Endothelial cell of umbilical vein (primary cell): ENCODE measurements at regions not wholly inside any gene's neighbourhood (a gene's known extent, or its start where the extent isn't known, plus 50 kb on each side); places are given as distances from the start of the nearest gene placed in this dataset.

ENCODE experiments used
- BruUV-seq: library from RNA; stranded (reverse); fragments of 400-500 nt; replicated peaks from 2 replicates; lab custom pipeline; 2021; lab: Mats Ljungman, UMichigan
- CTCF ChIA-PET: fragments of 300-600, 350-600 bp; sonication (Branson Sonifier 250); formaldehyde crosslinking; loops from one replicate; lab custom pipeline; 2021; ENCODE audit warnings: antibody characterized with exemption, inconsistent platforms; lab: Charles Lee
- POLR2A ChIA-PET: fragments of 300-600, 350-600 bp; sonication (Branson Sonifier 250); formaldehyde crosslinking; loops from one replicate; lab custom pipeline; 2021; ENCODE audit warnings: antibody characterized with exemption, inconsistent platforms; lab: Charles Lee
- DNase-seq: peaks from one replicate; pipeline ENCODE4 v3.0.0-alpha.2; 2011; ENCODE audit warnings: low read depth, low spot score
- FAIRE-seq: peaks from 2 replicates; lab custom pipeline; 2011; peaks lifted over from hg19 to GRCh38; lab: Jason Lieb, UNC
- H2AFZ ChIP-seq: 2 replicates; pipeline ENCODE4 v1.6.0; 2012; ENCODE audit warnings: low read depth, low read length, control low read depth, inconsistent platforms
- H3K27ac ChIP-seq: 2 replicates; pipeline ENCODE4 v1.5.1; 2011; ENCODE audit warnings: low read depth, mild to moderate bottlenecking, control low read depth, low read length, moderate library complexity; ENCODE audit not compliant: insufficient read depth
- H3K27me3 ChIP-seq, 2 experiments: 2 replicates each; pipeline versions ENCODE4 v1.6.0 to v1.6.1; 2011; ENCODE audit warnings: low read length in 2 of 2, mixed read lengths in 1 of 2; ENCODE audit not compliant: control insufficient read depth in 2 of 2, insufficient read depth in 2 of 2
- H3K36me3 ChIP-seq, 2 experiments: 2 replicates in 1 of 2; 3 replicates in 1 of 2; pipeline ENCODE4 v1.5.1; 2011; ENCODE audit warnings: low read length in 2 of 2, mild to moderate bottlenecking in 1 of 2, moderate library complexity in 1 of 2; ENCODE audit not compliant: control insufficient read depth in 2 of 2, insufficient read depth in 2 of 2; ENCODE audit errors: extremely low read depth in 1 of 2
- H3K4me1 ChIP-seq: 3 replicates; pipeline ENCODE4 v1.5.1; 2011; ENCODE audit warnings: mild to moderate bottlenecking, low read length; ENCODE audit not compliant: control insufficient read depth, insufficient read depth; ENCODE audit errors: extremely low read depth
- H3K4me2 ChIP-seq: 2 replicates; pipeline ENCODE4 v1.6.1; 2011; ENCODE audit warnings: low read length, control low read depth, mixed read lengths; ENCODE audit not compliant: insufficient read depth
- H3K4me3 ChIP-seq, 3 experiments: fragments of 200-600 bp in 1 of 3; sonication (generic), shearing (Covaris generic) in 1 of 3; replicated peaks in 1 of 3; 2 replicates each; pipeline ENCODE4 v1.5.1; 2011 to 2016; ENCODE audit warnings: control low read depth in 3 of 3, low read length in 3 of 3, mild to moderate bottlenecking in 2 of 3, inconsistent platforms in 1 of 3, low read depth in 1 of 3, moderate library complexity in 1 of 3; ENCODE audit not compliant: insufficient read depth in 1 of 3
- H3K79me2 ChIP-seq: 2 replicates; pipeline ENCODE4 v1.6.0; 2012; ENCODE audit warnings: low read length, inconsistent platforms; ENCODE audit not compliant: control insufficient read depth, insufficient read depth
- H3K9ac ChIP-seq: replicated peaks from 2 replicates; pipeline ENCODE3; 2011; ENCODE audit warnings: low read length, control low read depth; ENCODE audit not compliant: insufficient read depth; ENCODE audit errors: extremely low read depth
- H3K9me1 ChIP-seq: replicated peaks from 3 replicates; pipeline ENCODE4 v1.6.0; 2011; ENCODE audit warnings: mild to moderate bottlenecking, low read length; ENCODE audit not compliant: control insufficient read depth, insufficient read depth; ENCODE audit errors: extremely low read depth
- H3K9me3 ChIP-seq: replicated peaks from 2 replicates; pipeline ENCODE4 v1.5.1; 2012; ENCODE audit warnings: low read length, inconsistent platforms; ENCODE audit not compliant: control insufficient read depth, insufficient read depth
- H4K20me1 ChIP-seq: replicated peaks from 2 replicates; pipeline ENCODE3; 2011; ENCODE audit warnings: mild to moderate bottlenecking, low read length; ENCODE audit not compliant: control insufficient read depth, insufficient read depth; ENCODE audit errors: extremely low read depth
- EZH2 ChIP-seq: IDR thresholded peaks from 2 replicates; pipeline ENCODE4 v1.6.1; 2012; ENCODE audit warnings: borderline replicate concordance, low read depth, mild to moderate bottlenecking, moderate library complexity, low read length, inconsistent platforms; ENCODE audit not compliant: severe bottlenecking
- dilution Hi-C: fragments of 300-500 bp; cut with MboI; formaldehyde crosslinking; loops from one replicate; pipeline ENCODE4 v1.15.0; 2019; ENCODE audit warnings: low sequenced_read_pairs; ENCODE audit not compliant: extremely low pct_ligation_motif_present
- intact Hi-C: fragments of 100-400 bp; cut with micrococcal nuclease; formaldehyde crosslinking; loops from one replicate; pipeline ENCODE4 v1.10.0; 2022
- TF ChIP-seq, protein P1 (sequence below), 2 donors: IDR thresholded peaks; 1 replicate in 1 of 2; 2 replicates in 1 of 2; pipeline ENCODE4 v1.5.1; 2011; ENCODE audit warnings: low read length in 2 of 2, mild to moderate bottlenecking in 2 of 2, moderate library complexity in 2 of 2, control low read depth in 1 of 2, inconsistent platforms in 1 of 2, low read depth in 1 of 2; ENCODE audit not compliant: insufficient read depth in 1 of 2; ENCODE audit errors: extremely low read depth in 1 of 2

DNA sequence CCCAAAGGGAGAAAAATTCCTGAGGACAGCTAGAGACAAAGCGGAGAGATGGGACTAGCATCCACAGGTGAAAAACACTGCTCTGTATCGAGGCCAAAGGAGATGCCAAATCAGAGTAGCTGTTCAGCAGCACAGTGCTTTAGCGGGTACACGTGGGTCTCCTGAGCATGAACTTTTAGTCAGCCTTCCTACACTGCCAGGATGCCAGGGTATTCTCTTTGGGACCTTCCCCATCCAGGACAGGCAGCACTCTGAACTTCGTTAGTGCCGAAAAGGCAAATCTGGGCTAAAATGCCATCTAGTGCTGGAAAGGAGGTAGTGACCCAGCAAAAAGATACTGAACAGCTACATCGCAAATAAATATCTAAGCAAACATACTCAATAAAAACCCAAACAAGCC is 64.9 kb downstream of the C6orf58 start:
- H2AFZ ChIP-seq: no peak overlapping the region
- H3K36me3 ChIP-seq: no peaks in the 10 kb centered on the region
- TF ChIP-seq EZH2: no peak
- TF ChIP-seq, protein P1, sequence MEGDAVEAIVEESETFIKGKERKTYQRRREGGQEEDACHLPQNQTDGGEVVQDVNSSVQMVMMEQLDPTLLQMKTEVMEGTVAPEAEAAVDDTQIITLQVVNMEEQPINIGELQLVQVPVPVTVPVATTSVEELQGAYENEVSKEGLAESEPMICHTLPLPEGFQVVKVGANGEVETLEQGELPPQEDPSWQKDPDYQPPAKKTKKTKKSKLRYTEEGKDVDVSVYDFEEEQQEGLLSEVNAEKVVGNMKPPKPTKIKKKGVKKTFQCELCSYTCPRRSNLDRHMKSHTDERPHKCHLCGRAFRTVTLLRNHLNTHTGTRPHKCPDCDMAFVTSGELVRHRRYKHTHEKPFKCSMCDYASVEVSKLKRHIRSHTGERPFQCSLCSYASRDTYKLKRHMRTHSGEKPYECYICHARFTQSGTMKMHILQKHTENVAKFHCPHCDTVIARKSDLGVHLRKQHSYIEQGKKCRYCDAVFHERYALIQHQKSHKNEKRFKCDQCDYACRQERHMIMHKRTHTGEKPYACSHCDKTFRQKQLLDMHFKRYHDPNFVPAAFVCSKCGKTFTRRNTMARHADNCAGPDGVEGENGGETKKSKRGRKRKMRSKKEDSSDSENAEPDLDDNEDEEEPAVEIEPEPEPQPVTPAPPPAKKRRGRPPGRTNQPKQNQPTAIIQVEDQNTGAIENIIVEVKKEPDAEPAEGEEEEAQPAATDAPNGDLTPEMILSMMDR (IDR thresholded peaks at IDR 0.05; ENCODE audit: extremely low read depth in 1 of 2, insufficient read depth in 1 of 2, low read depth in 1 of 2, low read length in 2 of 2): peak; percentile 47 to 52
- ChIA-PET CTCF (interaction anchor here (0.6 to 4.6 kb wide), 29 partner anchors 8 to 1646 kb away, joined by 3 to 44 read pairs (median 3); no protein-coding TSS in a partner anchor), POLR2A (no interaction called here)
- H3K27ac ChIP-seq: no peak overlapping the region
- intact Hi-C loops: loop anchor here (1.0 to 2.0 kb wide), 3 partner anchors 88 to 339 kb away; no protein-coding TSS in a partner anchor
- dilution Hi-C loops: no loop called here
- no peak overlapping the region for H3K9ac ChIP-seq
- DNase-seq: peak; percentile 41
- no TSS peak for BruUV-seq
- no peak overlapping the region for H3K4me3 ChIP-seq
- no peaks in the 10 kb centered on the region for H3K9me3 ChIP-seq
- H3K9me1 ChIP-seq: no peaks in the 10 kb centered on the region
- H3K4me2 ChIP-seq: no peak overlapping the region
- H3K79me2 ChIP-seq: no peaks in the 10 kb centered on the region
- H3K27me3 ChIP-seq: peaks cover 8 to 26% of the 10 kb centered on the region in 2 experiments
- no peaks in the 10 kb centered on the region for H3K4me1 ChIP-seq
- FAIRE-seq: peak; percentile 86
- no peaks in the 10 kb centered on the region for H4K20me1 ChIP-seq
